GM18858 (cell line): ENCODE measurements at regions not wholly inside any gene's neighbourhood (a gene's known extent, or its start where the extent isn't known, plus 50 kb on each side); places are given as distances from the start of the nearest gene placed in this dataset.

Source experiments
- ATAC-seq: cut with Tn5 transposase; IDR thresholded peaks from one replicate; pipeline ENCODE4 v1.9.1; 2021; ENCODE audit not compliant: unreplicated experiment

- no peak for ATAC-seq
These were observed 267.7 kb downstream of the PRDM2 start for GRCh38 chr1:13967707-13968106.

DNA sequence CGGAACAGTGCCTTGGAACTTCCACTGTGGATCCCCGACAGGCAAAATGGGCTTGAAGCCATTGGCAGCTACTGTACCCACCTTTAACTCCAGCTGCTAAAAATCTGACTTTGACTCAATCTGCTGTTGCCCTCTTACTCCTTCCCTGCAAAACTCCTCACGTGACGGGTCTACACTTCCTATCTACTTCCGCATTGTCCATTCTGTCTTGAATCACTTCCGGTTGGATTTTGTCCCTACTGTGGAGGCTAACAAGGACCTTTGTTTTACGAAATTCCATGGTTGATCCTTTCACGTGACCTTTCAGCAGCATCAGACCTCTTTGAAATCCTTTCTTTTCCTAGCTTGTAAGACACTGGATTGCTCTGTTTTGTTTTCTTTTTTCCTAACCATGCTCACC is 268.4 kb downstream of the PRDM2 start:
- ATAC-seq = no peak

GRCh38 chr1:13970631-13971247 is 270.8 kb downstream of the PRDM2 start:
- ATAC-seq = no peak

DNA sequence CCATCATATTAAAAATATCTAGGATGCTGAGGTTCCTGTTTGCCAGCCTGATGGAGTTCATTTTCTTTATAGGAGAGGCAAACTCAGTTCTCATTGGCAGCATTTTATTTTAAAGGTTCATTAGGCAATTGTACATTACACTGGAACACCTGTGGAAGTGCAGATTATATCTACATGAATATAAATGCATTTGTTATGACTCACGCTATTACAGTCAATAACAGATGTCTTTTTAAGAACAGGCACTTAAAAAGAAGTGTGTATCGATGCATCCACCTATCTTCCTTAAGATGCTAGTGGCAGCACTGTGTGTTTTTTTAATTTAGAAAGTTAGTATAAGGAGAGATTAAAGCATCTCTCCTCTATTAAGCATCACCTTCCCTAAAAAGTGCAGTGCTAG is 276.5 kb downstream of the PRDM2 start:
- no peak for ATAC-seq

DNA sequence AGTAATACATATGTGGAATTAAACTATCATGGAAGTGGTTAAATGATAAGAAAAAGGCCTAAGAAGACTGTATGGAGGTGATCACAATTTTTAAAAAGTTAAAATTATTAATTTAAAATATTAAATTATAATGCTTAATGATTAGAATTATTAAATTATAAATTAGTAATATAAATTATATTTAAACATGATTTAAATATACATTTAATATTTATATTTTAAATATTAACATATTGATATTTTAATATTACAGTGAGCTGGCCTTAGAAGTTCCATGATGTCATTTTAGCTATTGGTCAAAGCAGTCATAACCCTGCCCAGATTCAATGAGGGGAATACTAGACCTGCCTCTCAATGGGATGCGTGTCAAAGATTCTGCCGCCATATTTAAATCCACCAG is 281.2 kb downstream of the PRDM2 start:
- ATAC-seq = no peak

- no peak for ATAC-seq
These were observed 283.4 kb downstream of the PRDM2 start for GRCh38 chr1:13983393-13983792.

- ATAC-seq = no peak
These were observed 291.0 kb downstream of the PRDM2 start for GRCh38 chr1:13990939-13991338.

GRCh38 chr1:13992489-13993285 is 292.7 kb downstream of the PRDM2 start:
- no peak for ATAC-seq

DNA sequence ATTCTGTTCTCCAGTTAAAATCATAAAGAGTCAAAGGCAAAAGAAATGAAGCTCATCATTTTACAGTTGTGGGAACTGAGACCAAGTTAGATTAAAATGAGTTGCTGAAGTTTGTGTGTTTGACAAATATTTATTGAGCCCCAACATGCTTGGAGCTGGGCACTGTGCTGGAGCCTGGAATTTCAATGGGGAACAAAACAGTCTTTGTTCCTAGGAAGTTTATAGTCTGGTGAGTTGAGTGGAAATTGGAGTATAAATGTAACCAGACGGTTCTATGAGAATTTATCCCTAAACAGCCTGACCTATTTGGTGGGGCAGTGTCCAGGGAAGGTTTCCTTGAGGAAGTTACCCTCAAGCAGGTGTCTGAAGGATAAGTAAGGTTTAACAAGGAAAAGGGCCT is 294.4 kb downstream of the PRDM2 start:
- no peak for ATAC-seq

DNA sequence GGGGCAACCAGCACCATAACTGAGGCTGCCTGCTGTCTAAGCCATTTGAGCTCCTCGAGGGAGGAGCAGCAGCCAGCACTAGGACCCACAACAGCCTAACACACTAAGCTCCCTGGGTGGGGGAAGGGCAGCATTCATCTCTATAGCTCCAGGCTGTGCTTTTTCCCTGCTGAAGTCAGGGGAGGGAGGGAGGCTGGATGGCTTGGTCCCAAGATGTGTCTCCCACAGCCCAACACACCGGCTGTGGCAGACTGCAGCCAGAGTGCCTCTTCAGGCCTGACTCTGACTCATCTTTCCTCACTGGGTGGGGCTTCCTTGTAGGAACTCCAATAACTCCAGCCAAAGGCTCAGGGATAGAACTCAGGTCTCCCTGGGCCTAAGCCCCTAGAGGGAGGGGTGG is 296.3 kb downstream of the PRDM2 start:
- no peak for ATAC-seq

- no peak for ATAC-seq
These were observed 303.6 kb downstream of the PRDM2 start for GRCh38 chr1:14003552-14003951.

- no peak for ATAC-seq
These were observed 309.6 kb downstream of the PRDM2 start for GRCh38 chr1:14009582-14009981.

DNA sequence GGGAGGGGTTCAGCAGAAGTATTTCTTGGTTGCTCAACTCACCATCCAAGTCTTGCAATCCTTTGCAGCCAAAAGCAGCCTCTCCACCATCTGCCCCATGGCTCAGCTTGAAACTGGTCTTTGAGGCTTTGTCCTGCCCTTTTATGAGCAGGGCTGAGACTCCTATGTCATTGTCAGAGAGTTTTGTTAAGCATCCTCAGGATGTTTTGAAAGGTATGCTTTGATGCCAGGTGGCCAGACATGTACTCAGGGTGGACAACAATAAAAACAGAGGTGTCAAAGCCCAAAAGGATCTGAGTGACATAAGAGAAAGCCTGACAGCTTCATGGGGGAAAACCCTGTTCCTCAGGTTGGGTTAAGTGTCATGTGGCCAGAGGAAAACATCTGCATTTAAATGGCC is 310.5 kb downstream of the PRDM2 start:
- ATAC-seq = no peak

DNA sequence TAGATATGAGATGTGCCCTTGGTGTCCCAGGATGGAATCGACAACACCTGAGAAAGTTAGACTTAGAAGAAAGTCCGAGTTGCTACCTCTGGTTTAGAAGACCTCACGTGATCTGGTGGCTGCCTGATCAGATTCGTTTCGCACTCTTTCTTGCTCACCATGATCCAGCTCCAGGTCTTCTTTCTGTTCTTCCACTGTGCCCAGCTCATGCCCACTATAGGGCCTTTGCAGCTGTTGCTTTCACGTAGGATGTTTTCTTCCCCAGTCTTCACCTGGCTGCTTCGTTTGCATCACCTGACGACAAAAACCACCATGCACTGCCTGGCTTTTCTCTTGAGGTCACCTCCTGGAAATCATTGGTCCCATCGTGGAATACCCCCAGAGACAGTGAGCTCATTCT is 311.1 kb downstream of the PRDM2 start:
- ATAC-seq = no peak

GRCh38 chr1:14011888-14012287 is 311.9 kb downstream of the PRDM2 start:
- no peak for ATAC-seq

- ATAC-seq = no peak
These were observed 314.9 kb downstream of the PRDM2 start for GRCh38 chr1:14014929-14015328.

GRCh38 chr1:14015917-14016316 is 315.9 kb downstream of the PRDM2 start:
- no peak for ATAC-seq

DNA sequence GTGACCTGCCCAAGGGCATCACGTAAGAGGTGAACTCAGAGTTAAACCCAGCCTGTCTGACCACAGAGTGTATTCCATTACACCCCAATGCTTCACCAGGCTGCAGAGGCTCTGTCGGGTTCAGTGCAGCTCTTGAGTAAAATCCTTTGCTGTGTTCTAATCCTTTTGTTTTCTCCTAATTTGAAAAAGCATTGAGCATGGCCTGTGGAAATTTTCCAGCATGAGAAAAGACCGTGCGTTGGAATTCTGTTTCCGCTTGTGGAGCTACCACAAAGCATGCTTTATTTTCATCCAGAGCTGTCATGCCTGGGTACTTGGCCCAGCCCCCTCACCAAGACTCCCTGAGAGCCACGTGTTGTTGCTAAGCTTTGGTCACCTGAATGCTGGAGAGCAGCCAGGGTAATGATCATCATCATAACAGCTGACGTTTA is 317.6 kb downstream of the PRDM2 start:
- ATAC-seq = no peak

- no peak for ATAC-seq
These were observed 319.5 kb downstream of the PRDM2 start for GRCh38 chr1:14019461-14019860.

- no peak for ATAC-seq
These were observed 320.0 kb downstream of the PRDM2 start for GRCh38 chr1:14020006-14020405.

DNA sequence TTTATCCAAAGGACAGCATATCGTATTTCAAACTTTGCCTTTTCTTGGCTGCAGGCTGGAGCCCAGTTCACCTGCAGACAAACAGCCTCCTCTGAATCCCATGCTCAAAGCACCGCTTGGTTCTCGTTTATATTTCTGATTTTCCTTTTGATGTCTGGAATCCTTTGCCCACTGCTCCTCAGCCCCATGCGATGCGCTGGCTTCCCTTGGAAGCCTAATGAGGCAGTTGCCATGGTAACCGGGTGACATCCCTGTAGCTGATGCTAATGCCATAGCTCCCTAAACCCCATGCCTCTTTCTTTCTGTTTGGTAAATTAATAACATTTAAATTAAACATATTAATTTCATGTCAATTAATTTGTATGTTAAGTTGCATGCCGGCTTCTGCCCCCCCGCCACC is 327.1 kb downstream of the PRDM2 start:
- ATAC-seq = no peak

- no peak for ATAC-seq
These were observed 331.5 kb downstream of the PRDM2 start for GRCh38 chr1:14031461-14031860.

DNA sequence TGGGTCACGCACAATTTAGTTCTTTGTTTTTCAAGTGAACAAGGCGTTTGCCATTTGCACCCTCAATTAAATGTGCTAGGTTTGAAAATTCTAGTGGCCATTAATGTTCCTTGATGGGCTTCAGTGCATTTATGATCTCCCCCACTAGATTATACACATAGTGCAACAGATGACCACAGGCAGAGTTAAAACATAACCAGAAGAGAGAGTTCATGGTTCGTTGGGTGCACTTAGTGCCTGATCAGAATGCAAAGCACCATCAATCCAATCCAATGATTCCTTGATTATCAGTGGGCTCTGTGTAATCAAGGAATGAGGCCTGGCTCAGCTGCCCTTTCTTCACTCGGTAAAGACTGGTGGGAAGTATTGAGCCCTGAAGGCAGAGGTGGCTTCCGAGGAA is 334.5 kb downstream of the PRDM2 start:
- no peak for ATAC-seq
